Endothelial cell of umbilical vein (primary cell): ENCODE measurements at regions not wholly inside any gene's neighbourhood (a gene's known extent, or its start where the extent isn't known, plus 50 kb on each side); places are given as distances from the start of the nearest gene placed in this dataset.
A peak's percentile ranks its signal among the peaks of the same experiment; 100 is the strongest.

Source experiments
- BruUV-seq: library from RNA; stranded (reverse); fragments of 400-500 nt; replicated peaks from 2 replicates; lab custom pipeline; 2021; lab: Mats Ljungman, UMichigan
- CTCF ChIA-PET: fragments of 300-600, 350-600 bp; sonication (Branson Sonifier 250); formaldehyde crosslinking; loops from one replicate; lab custom pipeline; 2021; ENCODE audit warnings: antibody characterized with exemption, inconsistent platforms; lab: Charles Lee
- POLR2A ChIA-PET: fragments of 300-600, 350-600 bp; sonication (Branson Sonifier 250); formaldehyde crosslinking; loops from one replicate; lab custom pipeline; 2021; ENCODE audit warnings: antibody characterized with exemption, inconsistent platforms; lab: Charles Lee
- DNase-seq: peaks from one replicate; pipeline ENCODE4 v3.0.0-alpha.2; 2011; ENCODE audit warnings: low read depth, low spot score
- FAIRE-seq: peaks from 2 replicates; lab custom pipeline; 2011; peaks lifted over from hg19 to GRCh38; lab: Jason Lieb, UNC
- H2AFZ ChIP-seq: 2 replicates; pipeline ENCODE4 v1.6.0; 2012; ENCODE audit warnings: low read depth, low read length, control low read depth, inconsistent platforms
- H3K27ac ChIP-seq: 2 replicates; pipeline ENCODE4 v1.5.1; 2011; ENCODE audit warnings: low read depth, mild to moderate bottlenecking, control low read depth, low read length, moderate library complexity; ENCODE audit not compliant: insufficient read depth
- H3K27me3 ChIP-seq, 2 experiments: 2 replicates each; pipeline versions ENCODE4 v1.6.0 to v1.6.1; 2011; ENCODE audit warnings: low read length in 2 of 2, mixed read lengths in 1 of 2; ENCODE audit not compliant: control insufficient read depth in 2 of 2, insufficient read depth in 2 of 2
- H3K36me3 ChIP-seq, 2 experiments: 2 replicates in 1 of 2; 3 replicates in 1 of 2; pipeline ENCODE4 v1.5.1; 2011; ENCODE audit warnings: low read length in 2 of 2, mild to moderate bottlenecking in 1 of 2, moderate library complexity in 1 of 2; ENCODE audit not compliant: control insufficient read depth in 2 of 2, insufficient read depth in 2 of 2; ENCODE audit errors: extremely low read depth in 1 of 2
- H3K4me1 ChIP-seq: 3 replicates; pipeline ENCODE4 v1.5.1; 2011; ENCODE audit warnings: mild to moderate bottlenecking, low read length; ENCODE audit not compliant: control insufficient read depth, insufficient read depth; ENCODE audit errors: extremely low read depth
- H3K4me2 ChIP-seq: 2 replicates; pipeline ENCODE4 v1.6.1; 2011; ENCODE audit warnings: low read length, control low read depth, mixed read lengths; ENCODE audit not compliant: insufficient read depth
- H3K4me3 ChIP-seq, 3 experiments: fragments of 200-600 bp in 1 of 3; sonication (generic), shearing (Covaris generic) in 1 of 3; replicated peaks in 1 of 3; 2 replicates each; pipeline ENCODE4 v1.5.1; 2011 to 2016; ENCODE audit warnings: control low read depth in 3 of 3, low read length in 3 of 3, mild to moderate bottlenecking in 2 of 3, inconsistent platforms in 1 of 3, low read depth in 1 of 3, moderate library complexity in 1 of 3; ENCODE audit not compliant: insufficient read depth in 1 of 3
- H3K79me2 ChIP-seq: 2 replicates; pipeline ENCODE4 v1.6.0; 2012; ENCODE audit warnings: low read length, inconsistent platforms; ENCODE audit not compliant: control insufficient read depth, insufficient read depth
- H3K9ac ChIP-seq: replicated peaks from 2 replicates; pipeline ENCODE3; 2011; ENCODE audit warnings: low read length, control low read depth; ENCODE audit not compliant: insufficient read depth; ENCODE audit errors: extremely low read depth
- H3K9me1 ChIP-seq: replicated peaks from 3 replicates; pipeline ENCODE4 v1.6.0; 2011; ENCODE audit warnings: mild to moderate bottlenecking, low read length; ENCODE audit not compliant: control insufficient read depth, insufficient read depth; ENCODE audit errors: extremely low read depth
- H3K9me3 ChIP-seq: replicated peaks from 2 replicates; pipeline ENCODE4 v1.5.1; 2012; ENCODE audit warnings: low read length, inconsistent platforms; ENCODE audit not compliant: control insufficient read depth, insufficient read depth
- H4K20me1 ChIP-seq: replicated peaks from 2 replicates; pipeline ENCODE3; 2011; ENCODE audit warnings: mild to moderate bottlenecking, low read length; ENCODE audit not compliant: control insufficient read depth, insufficient read depth; ENCODE audit errors: extremely low read depth
- CTCF ChIP-seq, 2 donors: IDR thresholded peaks; 1 replicate in 1 of 2; 2 replicates in 1 of 2; pipeline ENCODE4 v1.5.1; 2011; ENCODE audit warnings: low read length in 2 of 2, mild to moderate bottlenecking in 2 of 2, moderate library complexity in 2 of 2, control low read depth in 1 of 2, inconsistent platforms in 1 of 2, low read depth in 1 of 2; ENCODE audit not compliant: insufficient read depth in 1 of 2; ENCODE audit errors: extremely low read depth in 1 of 2
- EZH2 ChIP-seq: IDR thresholded peaks from 2 replicates; pipeline ENCODE4 v1.6.1; 2012; ENCODE audit warnings: borderline replicate concordance, low read depth, mild to moderate bottlenecking, moderate library complexity, low read length, inconsistent platforms; ENCODE audit not compliant: severe bottlenecking
- FOS ChIP-seq: IDR thresholded peaks from 2 replicates; pipeline ENCODE4 v1.6.1; 2011; ENCODE audit warnings: mild to moderate bottlenecking, low read length, moderate library complexity, borderline replicate concordance; ENCODE audit not compliant: insufficient read depth
- GATA2 ChIP-seq: IDR thresholded peaks from 2 replicates; pipeline ENCODE4 v1.7.0; 2011; ENCODE audit warnings: low read depth, mild to moderate bottlenecking, moderate library complexity, mixed read lengths, low read length; ENCODE audit not compliant: insufficient read length, insufficient read depth
- JUN ChIP-seq: IDR thresholded peaks from 2 replicates; pipeline ENCODE4 v1.6.1; 2011; ENCODE audit warnings: borderline replicate concordance, low read depth; ENCODE audit not compliant: insufficient read length, insufficient read depth
- MAX ChIP-seq: IDR thresholded peaks from 2 replicates; pipeline ENCODE4 v1.6.1; 2011; ENCODE audit not compliant: insufficient read depth, insufficient read length
- MYC ChIP-seq: IDR thresholded peaks from one replicate; pipeline ENCODE4 v1.6.1; 2011; ENCODE audit warnings: mild to moderate bottlenecking, low read depth, low read length
- POLR2A ChIP-seq: IDR thresholded peaks from 2 replicates; pipeline ENCODE4 v1.6.1; 2012; ENCODE audit warnings: low read depth, mild to moderate bottlenecking, control low read depth, low read length
- POLR2AphosphoS5 ChIP-seq: IDR thresholded peaks from 2 replicates; pipeline ENCODE4 v1.6.1; 2012; ENCODE audit warnings: low read depth, mild to moderate bottlenecking, control low read depth, low read length, moderate library complexity; ENCODE audit not compliant: insufficient read depth
- dilution Hi-C: fragments of 300-500 bp; cut with MboI; formaldehyde crosslinking; loops from one replicate; pipeline ENCODE4 v1.15.0; 2019; ENCODE audit warnings: low sequenced_read_pairs; ENCODE audit not compliant: extremely low pct_ligation_motif_present
- intact Hi-C: fragments of 100-400 bp; cut with micrococcal nuclease; formaldehyde crosslinking; loops from one replicate; pipeline ENCODE4 v1.10.0; 2022

- ChIA-PET CTCF (interaction anchor here (1.2 kb wide), 1 partner anchor 10 kb away, joined by 4 read pairs; no protein-coding TSS in a partner anchor), POLR2A (no interaction called here)
- DNase-seq (peak; percentile 7), FAIRE-seq (no peak)
- no peaks in the 10 kb centered on the region for H3K36me3 ChIP-seq
- H2AFZ ChIP-seq: no peak overlapping the region
- no peak overlapping the region for H3K9ac ChIP-seq
- H3K4me3 ChIP-seq: no peak overlapping the region
- dilution Hi-C loops: no loop called here
- H3K4me1 ChIP-seq: peaks cover 15% of the 10 kb centered on the region
- H3K27me3 ChIP-seq: no peaks in the 10 kb centered on the region
- no peaks in the 10 kb centered on the region for H4K20me1 ChIP-seq
- intact Hi-C loops: no loop called here
- no peak overlapping the region for H3K27ac ChIP-seq
- no peaks in the 10 kb centered on the region for H3K9me3 ChIP-seq
- no peak overlapping the region for H3K4me2 ChIP-seq
- BruUV-seq: no TSS peak
- no peaks in the 10 kb centered on the region for H3K9me1 ChIP-seq
- TF ChIP-seq JUN (no peak), EZH2 (no peak), GATA2 (no peak), POLR2A (no peak), FOS (no peak), MAX (no peak), MYC (no peak), CTCF (IDR thresholded peaks at IDR 0.05; ENCODE audit: extremely low read depth in 1 of 2, insufficient read depth in 1 of 2, low read depth in 1 of 2, low read length in 2 of 2) (no peak), POLR2AphosphoS5 (no peak)
- no peaks in the 10 kb centered on the region for H3K79me2 ChIP-seq
Observed at GRCh38 chr6:85050149-85050548, 285.8 kb upstream of the TBX18 start.
